ENCODE measurements at regions not wholly inside any gene's neighbourhood (a gene's known extent, or its start where the extent isn't known, plus 50 kb on each side); places are given as distances from the start of the nearest gene placed in this dataset.

DNA sequence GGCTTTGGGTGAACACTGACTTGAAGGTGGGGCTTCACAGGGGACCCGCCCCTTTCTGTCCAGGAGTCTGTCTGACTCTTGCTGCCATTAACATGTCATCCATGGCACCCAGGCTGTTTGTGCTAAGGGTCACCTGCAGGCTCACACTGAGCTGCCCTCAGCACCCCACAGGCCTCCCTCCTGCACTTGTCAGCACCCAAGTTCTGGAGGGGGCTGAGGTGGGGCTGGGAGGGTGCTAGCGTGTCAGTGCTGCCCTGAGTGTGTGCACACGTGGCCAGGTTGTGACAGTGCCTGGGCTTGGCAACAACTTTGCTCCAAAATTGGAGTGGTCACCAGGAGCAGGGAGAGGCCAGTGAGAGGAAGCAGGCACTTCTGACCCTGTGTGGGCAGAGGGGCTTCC, 963.2 kb downstream of the TRHDE start:
- TF ChIP-seq, protein P1, sequence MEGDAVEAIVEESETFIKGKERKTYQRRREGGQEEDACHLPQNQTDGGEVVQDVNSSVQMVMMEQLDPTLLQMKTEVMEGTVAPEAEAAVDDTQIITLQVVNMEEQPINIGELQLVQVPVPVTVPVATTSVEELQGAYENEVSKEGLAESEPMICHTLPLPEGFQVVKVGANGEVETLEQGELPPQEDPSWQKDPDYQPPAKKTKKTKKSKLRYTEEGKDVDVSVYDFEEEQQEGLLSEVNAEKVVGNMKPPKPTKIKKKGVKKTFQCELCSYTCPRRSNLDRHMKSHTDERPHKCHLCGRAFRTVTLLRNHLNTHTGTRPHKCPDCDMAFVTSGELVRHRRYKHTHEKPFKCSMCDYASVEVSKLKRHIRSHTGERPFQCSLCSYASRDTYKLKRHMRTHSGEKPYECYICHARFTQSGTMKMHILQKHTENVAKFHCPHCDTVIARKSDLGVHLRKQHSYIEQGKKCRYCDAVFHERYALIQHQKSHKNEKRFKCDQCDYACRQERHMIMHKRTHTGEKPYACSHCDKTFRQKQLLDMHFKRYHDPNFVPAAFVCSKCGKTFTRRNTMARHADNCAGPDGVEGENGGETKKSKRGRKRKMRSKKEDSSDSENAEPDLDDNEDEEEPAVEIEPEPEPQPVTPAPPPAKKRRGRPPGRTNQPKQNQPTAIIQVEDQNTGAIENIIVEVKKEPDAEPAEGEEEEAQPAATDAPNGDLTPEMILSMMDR (conservative IDR thresholded peaks at IDR 0.05): no peak
- no peak overlapping the region for H3K27ac ChIP-seq

DNA sequence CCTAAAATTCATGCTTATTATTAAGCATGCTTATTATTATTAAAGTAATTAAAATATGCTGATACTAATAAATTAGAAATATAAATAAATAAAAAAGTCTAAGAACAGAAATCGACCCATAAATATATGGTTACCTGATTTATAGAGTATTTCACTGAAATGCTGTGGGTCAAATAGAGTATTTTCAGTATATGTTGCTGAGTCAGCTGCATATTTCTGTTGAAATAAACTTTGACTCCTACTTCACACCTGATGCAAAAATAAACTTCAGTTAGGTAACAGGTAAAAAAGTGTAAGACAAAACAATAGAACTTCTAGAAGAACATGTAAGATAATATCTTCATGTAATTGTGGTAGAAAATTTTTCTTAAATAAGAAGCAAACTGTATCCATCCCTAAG, 967.9 kb downstream of the TRHDE start:
- H3K27ac ChIP-seq: no peak overlapping the region

DNA sequence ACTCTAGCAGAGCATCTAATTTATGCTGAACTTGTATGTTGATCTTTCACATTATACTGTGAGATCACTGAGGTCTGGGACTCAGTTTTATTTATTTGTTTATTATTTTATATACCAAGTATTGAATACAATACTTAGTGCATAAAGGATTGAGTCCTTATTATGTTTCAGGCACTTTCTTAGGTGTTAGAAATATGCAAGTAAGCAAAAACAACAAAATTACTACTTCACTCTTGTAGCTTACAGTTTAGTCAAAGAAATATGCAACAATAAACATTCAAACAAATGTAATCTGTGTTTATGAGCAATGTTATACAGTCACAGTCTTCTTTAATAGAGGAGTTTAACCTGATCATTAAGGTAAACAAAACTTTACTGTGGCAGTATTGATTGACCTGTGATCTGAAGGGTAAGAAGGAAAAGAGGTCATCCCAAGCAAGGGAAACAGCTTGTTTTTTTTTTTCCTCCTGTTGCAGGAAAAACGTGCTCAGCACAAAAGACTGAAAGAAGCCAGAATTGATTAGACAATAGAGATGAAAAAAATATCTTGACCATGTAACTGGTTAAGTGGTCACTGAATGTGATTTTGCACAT, 990.7 kb downstream of the TRHDE start:
- TF ChIP-seq, protein P1 (conservative IDR thresholded peaks at IDR 0.05): no peak
- H3K27ac ChIP-seq: peak overlapping the region; percentile 19

More for the DNA sequence above, 967.9 kb downstream of the TRHDE start:
- TF ChIP-seq, protein P1 (conservative IDR thresholded peaks at IDR 0.05): no peak

DNA sequence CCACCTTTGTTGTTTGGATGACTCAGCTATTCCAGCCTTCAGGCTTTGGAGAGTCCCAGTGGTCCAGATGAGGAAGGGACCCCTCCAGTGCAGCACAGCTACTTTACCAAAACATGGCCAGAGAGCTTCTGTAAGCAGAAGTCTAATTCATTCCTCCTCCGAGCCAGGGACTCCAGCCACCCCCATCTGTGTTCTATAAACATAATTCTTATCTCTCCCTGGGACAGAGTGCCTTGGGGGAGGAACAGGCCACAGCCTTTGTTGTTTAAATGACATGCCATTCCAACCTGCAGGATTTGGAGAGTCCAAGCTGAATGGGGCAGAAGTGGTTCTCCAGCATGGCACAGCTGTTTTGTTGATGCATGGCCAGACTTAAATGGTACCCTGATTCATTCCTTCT, 994.0 kb downstream of the TRHDE start:
- no peak overlapping the region for H3K27ac ChIP-seq

DNA sequence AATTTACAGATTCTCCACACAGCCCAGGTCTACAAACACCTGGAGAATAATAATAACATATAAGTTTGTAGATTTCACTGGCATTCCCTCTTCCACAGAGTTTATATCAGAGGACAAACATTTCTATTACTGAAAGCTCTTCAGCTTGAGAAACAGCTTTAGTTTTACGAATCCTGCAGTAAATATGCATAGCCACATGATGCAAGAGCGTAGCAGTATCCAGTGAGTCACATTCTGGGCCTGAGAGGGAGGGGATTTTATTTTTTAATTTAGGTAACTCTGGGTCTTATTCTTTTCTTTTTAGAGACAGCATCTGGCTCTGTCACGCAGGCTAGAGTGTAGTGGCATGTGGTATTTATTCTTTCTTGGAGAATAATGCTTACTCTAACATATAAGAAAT, 1002.8 kb downstream of the TRHDE start:
- H3K27ac ChIP-seq: no peak overlapping the region
- TF ChIP-seq, protein P1 (conservative IDR thresholded peaks at IDR 0.05): no peak

More for the DNA sequence above, 994.0 kb downstream of the TRHDE start:
- TF ChIP-seq, protein P1 (conservative IDR thresholded peaks at IDR 0.05): no peak

DNA sequence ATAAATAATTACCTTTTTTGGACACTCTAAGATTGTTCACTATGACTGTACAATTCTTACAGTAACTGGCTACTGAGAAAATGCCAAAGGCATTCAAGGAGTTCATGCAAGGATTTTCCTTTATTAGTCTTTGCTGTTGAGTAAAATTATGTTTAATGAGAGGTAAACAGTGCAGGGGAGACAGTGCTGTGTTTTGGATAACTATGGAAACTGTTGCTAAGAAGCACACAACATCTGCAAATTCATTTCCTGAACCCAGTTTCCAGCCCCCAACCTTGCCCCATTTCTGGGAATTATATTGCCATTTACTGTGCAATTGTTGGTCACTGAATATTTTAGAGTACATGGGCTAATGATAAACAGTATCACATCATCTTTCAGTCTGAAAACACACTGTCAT, 1005.8 kb downstream of the TRHDE start:
- no peak overlapping the region for H3K27ac ChIP-seq
- TF ChIP-seq, protein P1 (conservative IDR thresholded peaks at IDR 0.05): no peak

DNA sequence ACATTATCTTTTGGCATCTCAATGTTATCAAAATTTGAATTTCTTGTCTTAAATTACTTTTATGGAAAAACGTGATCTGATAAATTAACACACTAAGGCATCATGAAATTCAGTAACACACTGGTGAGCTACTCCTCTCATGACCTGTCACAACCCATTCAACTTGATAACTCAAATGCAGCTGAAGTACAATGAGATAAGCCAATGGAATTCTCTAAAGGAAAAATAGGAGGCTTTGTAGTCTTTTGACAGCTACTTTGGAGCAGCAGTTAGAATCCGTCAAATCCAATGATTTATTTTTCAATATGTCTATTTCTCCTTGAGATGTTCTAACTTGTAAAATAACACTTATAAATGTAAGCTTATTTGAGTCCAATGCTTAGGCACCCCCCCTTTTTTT, 1029.4 kb downstream of the TRHDE start:
- TF ChIP-seq, protein P1 (conservative IDR thresholded peaks at IDR 0.05): no peak
- H3K27ac ChIP-seq: no peak overlapping the region
